T47D (cell line): ENCODE measurements at regions not wholly inside any gene's neighbourhood (a gene's known extent, or its start where the extent isn't known, plus 50 kb on each side); places are given as distances from the start of the nearest gene placed in this dataset.
A peak's percentile ranks its signal among the peaks of the same experiment; 100 is the strongest.

Experiments
- DNase-seq, 2 experiments: peaks; one replicate each; pipeline versions ENCODE4 v3.0.0 to v3.0.0-alpha.2; 2011 to 2012; ENCODE audit warnings: low read depth in 1 of 2, low spot score in 1 of 2
- JUND ChIP-seq: IDR thresholded peaks from 2 replicates; pipeline ENCODE4 v1.6.1; 2012; ENCODE audit warnings: low read depth
- in situ Hi-C: cut with HindIII; loops from 2 replicates; pipeline ENCODE4 v1.10.0; 2016; ENCODE audit warnings: low sequenced_read_pairs, low pct_unique_long_range_greater_than_20kb

- in situ Hi-C loops, result no loop called here
- TF ChIP-seq JUND, result no peak
Observed at GRCh38 chr22:22040472-22040871, 57.9 kb upstream of the TOP3B start.

GRCh38 chr22:22039286-22040074 is 56.9 kb upstream of the TOP3B start:
- no peak for TF ChIP-seq JUND
- in situ Hi-C loops, result no loop called here
- no peak for DNase-seq

More at GRCh38 chr22:22040472-22040871, 57.9 kb upstream of the TOP3B start:
- peak in 1 of 2 experiments; percentile 11 for DNase-seq

GRCh38 chr22:22038178-22038880 is 55.7 kb upstream of the TOP3B start:
- DNase-seq, result no peak
- in situ Hi-C loops, result no loop called here
- TF ChIP-seq JUND, result no peak

GRCh38 chr22:22037740-22038139 is 55.2 kb upstream of the TOP3B start:
- no peak for DNase-seq
- in situ Hi-C loops, result no loop called here

GRCh38 chr22:22037229-22037628 is 54.6 kb upstream of the TOP3B start:
- no peak for DNase-seq
- no peak for TF ChIP-seq JUND
- in situ Hi-C loops, result no loop called here

More at GRCh38 chr22:22037740-22038139, 55.2 kb upstream of the TOP3B start:
- no peak for TF ChIP-seq JUND

GRCh38 chr22:22036588-22036987 is 54.0 kb upstream of the TOP3B start:
- no peak for TF ChIP-seq JUND
- in situ Hi-C loops, result no loop called here
- DNase-seq, result no peak

GRCh38 chr22:22035771-22036314 is 53.3 kb upstream of the TOP3B start:
- no peak for DNase-seq
- TF ChIP-seq JUND, result no peak
- in situ Hi-C loops, result no loop called here

- TF ChIP-seq JUND, result no peak
- no peak for DNase-seq
- in situ Hi-C loops, result no loop called here
Observed at GRCh38 chr22:22035203-22035602, 52.6 kb upstream of the TOP3B start.

GRCh38 chr22:22034469-22035132 is 52.0 kb upstream of the TOP3B start:
- TF ChIP-seq JUND, result no peak
- in situ Hi-C loops, result no loop called here
- no peak for DNase-seq

- no peak for DNase-seq
- no peak for TF ChIP-seq JUND
- in situ Hi-C loops, result no loop called here
Observed at GRCh38 chr22:22033803-22034468, 51.3 kb upstream of the TOP3B start.

GRCh38 chr22:22032906-22033802 is 50.6 kb upstream of the TOP3B start:
- in situ Hi-C loops, result no loop called here
- no peak for DNase-seq
- TF ChIP-seq JUND, result no peak
